ENCODE measurements at regions not wholly inside any gene's neighbourhood (a gene's known extent, or its start where the extent isn't known, plus 50 kb on each side); places are given as distances from the start of the nearest gene placed in this dataset.

- H3K9me3 ChIP-seq, result no peaks in the 10 kb centered on the region
- no peak overlapping the region for H3K4me3 ChIP-seq
- H3K36me3 ChIP-seq, result no peaks in the 10 kb centered on the region
- no peak overlapping the region for H3K27ac ChIP-seq
- no peaks in the 10 kb centered on the region for H3K27me3 ChIP-seq
- H3K4me1 ChIP-seq, result no peaks in the 10 kb centered on the region
- no peak for TF ChIP-seq POLR2A (IDR thresholded peaks at IDR 0.05)
- TF ChIP-seq POLR2AphosphoS5 (IDR thresholded peaks at IDR 0.05), result no peak
- TF ChIP-seq CTCF (IDR thresholded peaks at IDR 0.05), result no peak
- intact Hi-C loops (cut with DNase I; ENCODE audit: low total_unique reads), result no loop called here
- no peak for DNase-seq (ENCODE audit: low spot score in 2 of 2)
These were observed 1477.1 kb upstream of the PCDH7 start for GRCh38 chr4:29243054-29243453.

GRCh38 chr4:29243851-29244250, 1476.3 kb upstream of the PCDH7 start:
- no peaks in the 10 kb centered on the region for H3K36me3 ChIP-seq
- no peak for TF ChIP-seq POLR2AphosphoS5 (IDR thresholded peaks at IDR 0.05)
- intact Hi-C loops (cut with DNase I; ENCODE audit: low total_unique reads), result no loop called here

GRCh38 chr4:29259556-29259955, 1460.6 kb upstream of the PCDH7 start:
- H3K27me3 ChIP-seq, result no peaks in the 10 kb centered on the region

More at GRCh38 chr4:29243851-29244250, 1476.3 kb upstream of the PCDH7 start:
- Histone ChIP-seq H3K27me3 (no peaks in the 10 kb centered on the region), H3K9me3 (no peaks in the 10 kb centered on the region), H3K27ac (no peak overlapping the region), H3K4me3 (no peak overlapping the region), H3K4me1 (no peaks in the 10 kb centered on the region)
- DNase-seq (ENCODE audit: low spot score in 2 of 2), result no peak

GRCh38 chr4:29262986-29263385, 1457.2 kb upstream of the PCDH7 start:
- Histone ChIP-seq H3K27me3 (no peaks in the 10 kb centered on the region), H3K27ac (no peak overlapping the region), H3K4me3 (no peak overlapping the region), H3K36me3 (no peaks in the 10 kb centered on the region), H3K4me1 (no peaks in the 10 kb centered on the region), H3K9me3 (no peaks in the 10 kb centered on the region)
- no peak for DNase-seq (ENCODE audit: low spot score in 2 of 2)
- no peak for TF ChIP-seq CTCF (IDR thresholded peaks at IDR 0.05)
- TF ChIP-seq POLR2A (IDR thresholded peaks at IDR 0.05), result no peak
- TF ChIP-seq POLR2AphosphoS5 (IDR thresholded peaks at IDR 0.05), result no peak
- intact Hi-C loops (cut with DNase I; ENCODE audit: low total_unique reads), result loop anchor here (5.0 kb wide), 1 partner anchor 1981 kb away; no protein-coding TSS in a partner anchor

More at GRCh38 chr4:29259556-29259955, 1460.6 kb upstream of the PCDH7 start:
- TF ChIP-seq CTCF (IDR thresholded peaks at IDR 0.05) (no peak), POLR2A (IDR thresholded peaks at IDR 0.05) (no peak), POLR2AphosphoS5 (IDR thresholded peaks at IDR 0.05) (no peak)
- no peak for DNase-seq (ENCODE audit: low spot score in 2 of 2)
- Histone ChIP-seq H3K4me1 (no peaks in the 10 kb centered on the region), H3K36me3 (no peaks in the 10 kb centered on the region), H3K27ac (no peak overlapping the region), H3K4me3 (no peak overlapping the region), H3K9me3 (no peaks in the 10 kb centered on the region)
- intact Hi-C loops (cut with DNase I; ENCODE audit: low total_unique reads), result no loop called here

GRCh38 chr4:29276150-29276549, 1444.0 kb upstream of the PCDH7 start:
- no peaks in the 10 kb centered on the region for H3K27me3 ChIP-seq
- DNase-seq (ENCODE audit: low spot score in 2 of 2), result no peak
- H3K4me1 ChIP-seq, result no peaks in the 10 kb centered on the region
- intact Hi-C loops (cut with DNase I; ENCODE audit: low total_unique reads), result no loop called here
- no peak overlapping the region for H3K27ac ChIP-seq
- no peaks in the 10 kb centered on the region for H3K9me3 ChIP-seq
- no peak for TF ChIP-seq POLR2A (IDR thresholded peaks at IDR 0.05)
- no peak for TF ChIP-seq CTCF (IDR thresholded peaks at IDR 0.05)
- no peak for TF ChIP-seq POLR2AphosphoS5 (IDR thresholded peaks at IDR 0.05)
- no peak overlapping the region for H3K4me3 ChIP-seq
- H3K36me3 ChIP-seq, result no peaks in the 10 kb centered on the region

GRCh38 chr4:29277381-29277780, 1442.8 kb upstream of the PCDH7 start:
- no peak overlapping the region for H3K4me3 ChIP-seq
- TF ChIP-seq POLR2AphosphoS5 (IDR thresholded peaks at IDR 0.05) (no peak), CTCF (IDR thresholded peaks at IDR 0.05) (no peak), POLR2A (IDR thresholded peaks at IDR 0.05) (no peak)
- H3K9me3 ChIP-seq, result no peaks in the 10 kb centered on the region
- intact Hi-C loops (cut with DNase I; ENCODE audit: low total_unique reads), result no loop called here
- no peaks in the 10 kb centered on the region for H3K27me3 ChIP-seq
- no peaks in the 10 kb centered on the region for H3K4me1 ChIP-seq
- no peak overlapping the region for H3K27ac ChIP-seq
- no peaks in the 10 kb centered on the region for H3K36me3 ChIP-seq
- no peak for DNase-seq (ENCODE audit: low spot score in 2 of 2)
